Embryonic facial prominence (tissue), 1 donor: ENCODE measurements at regions not wholly inside any gene's neighbourhood (a gene's known extent, or its start where the extent isn't known, plus 50 kb on each side); places are given as distances from the start of the nearest gene placed in this dataset.

Experiments
- DNase-seq: peaks from one replicate; pipeline ENCODE4 v3.0.0-alpha.2; 2016; ENCODE audit errors: extremely low spot score

DNA sequence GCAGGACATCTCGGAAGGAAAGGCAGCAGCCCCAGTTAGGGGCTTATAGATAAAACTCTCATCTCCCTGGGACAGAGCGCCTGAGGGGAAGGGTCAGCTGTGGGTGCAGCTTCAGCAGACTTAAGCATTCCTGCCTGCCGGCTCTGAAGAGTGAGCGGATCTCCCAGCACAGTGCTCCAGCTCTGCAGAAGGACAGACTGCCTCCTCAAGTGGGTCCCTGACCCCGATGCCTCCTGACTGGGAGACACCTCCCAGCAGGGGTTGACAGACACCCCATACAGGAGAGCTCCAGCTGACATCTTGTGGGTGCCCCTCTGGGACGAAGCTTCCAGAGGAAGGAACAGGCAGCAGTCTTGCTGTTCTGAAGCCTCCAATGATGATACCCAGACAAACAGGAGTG lies 117.1 kb upstream of the POT1 start:
- no peak for DNase-seq

DNA sequence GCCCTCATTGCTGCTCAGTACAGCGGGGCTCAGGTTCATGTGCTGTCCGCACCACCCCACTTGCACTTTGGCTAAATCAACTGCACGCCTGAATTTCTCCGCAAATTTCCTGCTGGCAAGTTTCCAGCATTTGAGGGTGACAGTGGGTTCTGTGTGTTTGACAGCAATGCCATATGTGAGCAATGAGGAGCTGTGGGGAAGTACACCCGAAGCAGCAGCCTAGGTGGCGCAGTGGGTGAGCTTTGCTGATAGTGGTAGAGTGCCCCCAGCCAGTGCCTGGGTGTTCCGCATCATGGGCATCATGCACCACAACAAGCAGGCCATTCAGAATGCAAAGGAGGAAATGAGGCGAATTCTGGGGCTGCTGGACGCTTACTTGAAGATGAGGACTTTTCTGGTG lies 103.9 kb upstream of the POT1 start:
- no peak for DNase-seq

DNA sequence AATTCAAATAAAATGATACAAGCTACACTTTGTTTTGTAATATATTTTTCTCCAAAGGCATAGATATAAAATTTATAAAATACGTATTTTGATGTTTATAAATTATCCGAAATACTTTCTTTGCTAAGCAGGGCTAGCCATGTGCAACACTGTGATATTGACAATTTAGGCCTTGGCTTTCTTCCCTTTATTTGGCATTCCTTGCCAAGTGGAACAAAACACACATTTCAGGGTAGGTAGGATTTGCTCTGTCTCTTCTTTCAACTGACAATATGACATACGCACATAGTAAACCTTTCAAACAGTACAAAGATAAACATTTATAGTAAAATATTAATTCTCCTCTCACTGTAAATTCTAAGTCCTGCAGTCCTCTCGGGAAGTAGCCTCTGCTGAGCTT lies 103.3 kb upstream of the POT1 start:
- no peak for DNase-seq

DNA sequence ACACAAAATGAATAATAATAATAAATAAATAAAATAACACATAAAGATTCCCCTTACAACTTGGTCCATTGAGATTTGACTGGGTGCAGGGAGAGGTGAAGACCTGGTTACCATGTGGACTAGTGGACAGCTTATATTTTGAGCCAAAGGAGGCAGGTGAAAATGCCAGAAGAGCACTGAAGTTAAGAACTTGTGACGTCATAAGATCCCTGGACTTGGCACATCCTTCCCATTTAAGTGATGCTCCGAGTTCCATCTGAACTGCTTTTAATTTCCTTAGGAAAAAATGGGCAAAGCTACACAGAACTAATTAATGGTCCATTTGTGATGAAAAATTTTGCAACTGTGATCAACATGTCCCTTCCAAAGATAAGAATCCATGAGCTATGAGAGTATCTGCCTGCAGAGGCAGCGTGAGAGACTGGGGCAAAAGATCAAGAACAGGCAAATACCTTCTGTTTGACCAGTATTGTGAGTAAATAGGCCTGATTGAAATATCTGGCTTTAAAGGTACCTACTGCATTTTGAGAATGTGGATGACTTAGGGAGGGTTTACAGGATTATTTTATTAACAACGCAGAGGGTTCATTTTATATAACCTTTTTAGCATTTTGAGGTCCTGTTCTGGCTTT lies 101.2 kb upstream of the POT1 start:
- DNase-seq = no peak

DNA sequence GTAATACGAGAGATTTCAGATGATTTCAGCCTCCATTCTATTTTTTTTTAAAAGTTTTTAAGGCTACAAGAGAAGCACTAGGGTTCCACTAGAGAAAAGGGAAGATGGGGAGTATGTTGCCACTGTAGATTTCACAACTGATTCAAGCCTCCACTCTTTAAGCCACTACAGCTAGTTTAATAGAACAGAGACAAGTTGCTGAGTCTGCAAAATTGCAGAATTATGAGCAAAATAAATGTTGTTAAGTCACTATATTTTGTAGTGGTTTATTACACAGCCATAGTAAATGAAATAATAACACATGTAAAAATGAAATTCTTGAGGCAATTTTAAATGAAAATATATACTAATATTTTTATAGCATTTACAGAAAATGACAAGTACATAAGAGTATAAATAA lies 96.0 kb upstream of the POT1 start:
- no peak for DNase-seq

DNA sequence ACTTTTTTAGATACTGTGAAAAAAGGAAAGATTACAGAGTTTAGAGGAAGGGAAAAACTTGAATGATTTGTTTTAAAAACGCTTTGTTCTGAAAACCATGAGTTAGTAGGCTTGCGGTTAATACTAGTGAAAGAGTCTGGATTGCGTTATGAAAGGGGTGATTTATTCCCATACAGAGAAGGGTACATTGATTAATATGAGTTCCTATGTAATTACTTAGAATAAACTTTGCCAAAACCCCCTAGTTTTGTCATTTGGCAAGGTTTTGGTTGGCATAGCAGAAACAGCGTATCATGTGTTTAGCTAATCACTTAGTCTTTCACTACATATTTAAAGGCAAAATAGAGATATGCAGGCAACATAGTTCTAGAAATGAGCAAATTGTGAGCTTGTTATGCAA lies 91.2 kb upstream of the POT1 start:
- no peak for DNase-seq

DNA sequence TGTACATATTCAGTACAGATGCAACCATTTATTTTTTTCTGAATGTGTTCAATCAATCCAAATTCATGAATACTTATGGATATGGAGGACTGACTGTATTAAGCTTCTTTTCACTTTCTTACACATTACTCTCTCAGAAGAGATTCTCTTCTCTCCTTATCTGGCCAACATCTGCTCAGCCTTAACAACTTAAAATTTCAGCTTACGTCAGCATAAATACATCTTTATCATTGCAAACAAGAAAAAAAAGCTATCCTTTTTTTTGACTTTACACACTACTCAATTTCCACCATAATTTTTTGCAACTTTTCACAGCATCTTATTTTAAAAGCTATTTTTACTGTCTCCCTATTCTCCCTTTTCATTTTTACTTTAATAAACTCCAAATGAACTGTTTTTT lies 80.9 kb upstream of the POT1 start:
- no peak for DNase-seq

DNA sequence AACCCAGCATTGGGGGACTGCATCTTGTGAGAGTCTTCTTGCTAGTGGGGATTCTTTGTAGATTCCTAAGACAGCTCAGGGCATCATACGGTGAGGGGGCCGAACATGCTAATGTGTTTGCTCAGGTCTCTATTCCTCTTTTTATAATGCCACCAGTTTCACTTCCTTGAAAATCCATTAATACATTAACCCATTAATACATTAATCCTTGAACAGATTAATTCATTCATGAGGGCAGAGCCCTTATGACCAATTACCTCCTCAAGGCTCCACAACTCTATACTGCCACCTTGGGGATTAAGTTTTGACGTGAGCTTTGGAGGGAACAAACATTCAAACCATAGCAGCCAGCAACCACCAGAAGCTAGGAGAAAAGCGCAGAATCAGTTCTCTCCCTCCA lies 67.2 kb upstream of the POT1 start:
- no peak for DNase-seq

DNA sequence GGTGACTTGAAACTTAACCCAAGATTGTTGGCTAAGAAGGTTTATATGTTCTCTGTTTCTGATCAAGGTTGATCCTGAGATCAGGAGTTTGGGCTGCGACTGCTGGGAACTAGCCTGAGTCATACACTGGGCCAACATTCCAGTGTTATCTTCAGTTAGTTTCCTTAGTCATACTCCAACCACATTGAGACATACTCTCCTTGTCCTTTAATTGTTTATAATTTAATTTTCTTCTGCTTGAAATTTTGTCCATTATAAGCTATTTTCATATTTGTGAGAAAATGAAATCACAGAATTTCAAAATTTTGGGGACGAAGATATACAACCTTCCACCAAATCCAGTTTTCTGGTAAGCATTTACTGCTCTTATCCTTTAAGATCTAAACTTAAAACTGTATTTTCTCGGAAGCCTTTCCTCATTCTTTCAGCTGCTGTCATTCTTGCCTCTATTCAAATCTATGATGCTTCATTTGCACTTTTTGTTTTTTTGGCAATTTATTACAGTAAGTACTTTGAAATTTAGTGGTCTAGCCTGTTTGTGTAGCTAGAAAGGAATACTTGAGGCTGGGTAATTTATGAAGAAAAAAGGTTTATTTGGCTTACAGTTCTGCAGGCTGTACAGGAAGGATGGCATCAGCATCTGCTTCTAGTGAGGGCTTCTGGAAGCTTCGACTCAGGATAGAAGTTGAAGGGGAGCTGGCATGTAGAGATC lies 63.4 kb upstream of the POT1 start:
- no peak for DNase-seq

DNA sequence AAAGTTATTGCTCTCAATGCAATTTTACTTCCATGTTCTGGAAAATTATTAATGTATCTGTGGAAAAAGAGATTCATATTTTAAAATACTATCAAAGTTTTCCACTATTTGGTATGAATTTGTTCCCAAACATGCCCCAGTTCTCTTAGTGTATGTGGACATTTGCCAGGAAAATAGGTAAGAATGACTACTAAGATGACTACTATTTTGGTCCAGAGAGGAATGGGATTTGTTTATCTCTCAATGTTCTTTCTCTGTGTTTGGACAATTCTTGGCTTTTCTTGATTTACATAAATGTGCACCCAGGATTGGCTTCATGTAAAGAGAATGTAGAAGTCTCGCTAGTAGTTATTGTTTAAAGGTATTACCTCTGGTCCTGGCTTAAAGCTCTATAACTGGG lies 60.3 kb upstream of the POT1 start:
- DNase-seq = no peak
